AG09309 (cell line): ENCODE measurements at regions not wholly inside any gene's neighbourhood (a gene's known extent, or its start where the extent isn't known, plus 50 kb on each side); places are given as distances from the start of the nearest gene placed in this dataset.
"Not testable (repeated sequence)": the region's sequence is repeated elsewhere in the genome, so short reads cannot be mapped to it uniquely, and the experiment has no call there.

ENCODE experiments used
- DNase-seq: peaks from one replicate; pipeline ENCODE4 v3.0.0-alpha.2; 2010; ENCODE audit warnings: low read depth
- H3K4me3 ChIP-seq: 2 replicates; pipeline ENCODE4 v1.5.1; 2011; ENCODE audit warnings: mild to moderate bottlenecking, low read depth, low read length, moderate library complexity; ENCODE audit not compliant: control insufficient read depth
- TF ChIP-seq, protein P1 (sequence below): IDR thresholded peaks from 2 replicates; pipeline ENCODE4 v1.5.1; 2011; ENCODE audit warnings: mild to moderate bottlenecking, low read depth, low read length, inconsistent platforms; ENCODE audit not compliant: insufficient read depth, control insufficient read depth; ENCODE audit errors: missing control alignments

DNA sequence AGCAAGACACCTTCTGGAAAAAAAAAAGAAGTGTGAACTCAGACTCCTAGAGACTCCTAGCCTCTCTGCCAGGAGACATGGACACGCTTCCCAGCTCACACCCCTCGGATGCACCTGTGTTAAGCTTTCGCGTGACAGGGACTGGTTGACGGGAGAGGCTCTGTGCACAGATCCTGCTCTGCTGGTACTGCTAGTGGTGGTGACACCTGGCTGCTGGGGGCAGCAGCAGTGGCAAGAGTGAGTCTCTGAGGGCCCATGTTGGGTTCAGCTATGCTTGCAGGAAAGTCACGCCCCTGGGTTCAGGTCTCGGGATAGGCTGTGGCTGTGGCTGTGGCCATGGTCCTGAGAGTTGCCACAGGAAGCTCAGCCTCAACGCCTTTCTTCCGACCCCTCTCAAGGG is 81.1 kb downstream of the XRCC2 start:
- DNase-seq, result no peak
- no peak overlapping the region for H3K4me3 ChIP-seq
- TF ChIP-seq, protein P1, sequence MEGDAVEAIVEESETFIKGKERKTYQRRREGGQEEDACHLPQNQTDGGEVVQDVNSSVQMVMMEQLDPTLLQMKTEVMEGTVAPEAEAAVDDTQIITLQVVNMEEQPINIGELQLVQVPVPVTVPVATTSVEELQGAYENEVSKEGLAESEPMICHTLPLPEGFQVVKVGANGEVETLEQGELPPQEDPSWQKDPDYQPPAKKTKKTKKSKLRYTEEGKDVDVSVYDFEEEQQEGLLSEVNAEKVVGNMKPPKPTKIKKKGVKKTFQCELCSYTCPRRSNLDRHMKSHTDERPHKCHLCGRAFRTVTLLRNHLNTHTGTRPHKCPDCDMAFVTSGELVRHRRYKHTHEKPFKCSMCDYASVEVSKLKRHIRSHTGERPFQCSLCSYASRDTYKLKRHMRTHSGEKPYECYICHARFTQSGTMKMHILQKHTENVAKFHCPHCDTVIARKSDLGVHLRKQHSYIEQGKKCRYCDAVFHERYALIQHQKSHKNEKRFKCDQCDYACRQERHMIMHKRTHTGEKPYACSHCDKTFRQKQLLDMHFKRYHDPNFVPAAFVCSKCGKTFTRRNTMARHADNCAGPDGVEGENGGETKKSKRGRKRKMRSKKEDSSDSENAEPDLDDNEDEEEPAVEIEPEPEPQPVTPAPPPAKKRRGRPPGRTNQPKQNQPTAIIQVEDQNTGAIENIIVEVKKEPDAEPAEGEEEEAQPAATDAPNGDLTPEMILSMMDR, result no peak

DNA sequence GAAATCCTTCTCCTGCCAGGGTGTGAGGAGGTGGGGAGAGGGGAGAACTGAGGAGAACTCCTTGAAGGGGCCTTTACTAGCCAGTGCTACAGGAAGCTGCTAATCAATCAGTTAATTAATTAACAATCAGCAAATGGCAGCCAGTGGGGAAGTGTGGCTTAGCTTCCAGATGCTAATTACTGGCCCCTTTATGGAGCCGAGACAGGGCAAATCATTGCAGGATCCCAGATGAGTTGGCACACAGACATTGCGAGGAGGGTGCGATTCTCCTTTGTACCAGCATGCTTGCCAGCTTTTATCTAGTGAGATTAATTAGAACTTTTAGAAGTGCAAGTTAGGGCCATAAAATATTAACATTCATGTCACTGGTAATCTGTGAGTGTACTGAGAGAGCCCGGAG is 84.0 kb downstream of the XRCC2 start:
- TF ChIP-seq, protein P1, result no peak
- no peak for DNase-seq

DNA sequence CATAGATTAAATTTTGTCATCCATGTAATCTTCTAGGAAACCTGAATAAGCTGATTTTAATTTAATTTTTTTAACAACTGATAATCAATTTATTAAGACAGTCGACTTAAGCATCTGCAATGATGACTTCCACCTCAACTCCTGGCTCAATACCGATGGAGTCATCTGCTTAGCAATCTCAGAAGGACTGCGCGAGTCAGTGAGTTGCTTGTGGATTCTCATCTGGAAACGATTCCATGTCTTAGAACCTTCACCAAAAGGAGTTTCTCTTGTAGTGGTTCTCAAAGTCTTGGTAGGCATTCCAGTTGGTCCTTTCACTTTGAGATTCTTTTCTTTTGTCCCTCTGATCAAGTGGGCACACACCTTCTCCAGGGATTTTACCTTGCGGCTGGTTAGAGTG is 85.5 kb downstream of the XRCC2 start:
- TF ChIP-seq, protein P1, result no peak
- DNase-seq, result no peak
- no peak overlapping the region for H3K4me3 ChIP-seq

More for the DNA sequence above, 84.0 kb downstream of the XRCC2 start:
- no peak overlapping the region for H3K4me3 ChIP-seq

DNA sequence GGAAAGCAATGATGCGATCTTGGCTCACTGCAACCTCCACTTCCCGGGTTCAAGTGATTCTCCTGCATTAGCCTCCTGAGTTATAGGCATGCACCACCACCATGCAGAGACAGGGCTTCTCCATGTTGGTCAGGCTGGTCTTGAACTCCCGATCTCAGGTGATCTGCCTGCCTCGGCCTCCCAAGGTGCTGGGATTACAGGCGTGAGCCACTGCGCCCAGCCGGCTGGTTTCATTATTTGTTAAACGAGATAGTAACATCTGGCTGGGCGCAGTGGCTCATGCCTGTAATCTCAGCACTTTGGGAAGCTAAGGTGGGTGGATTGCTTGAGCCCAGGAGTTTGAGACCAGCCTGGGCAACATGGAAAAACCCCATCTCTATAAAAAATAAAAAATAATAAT is 86.1 kb downstream of the XRCC2 start:
- not testable (repeated sequence) for DNase-seq, H3K4me3 ChIP-seq

DNA sequence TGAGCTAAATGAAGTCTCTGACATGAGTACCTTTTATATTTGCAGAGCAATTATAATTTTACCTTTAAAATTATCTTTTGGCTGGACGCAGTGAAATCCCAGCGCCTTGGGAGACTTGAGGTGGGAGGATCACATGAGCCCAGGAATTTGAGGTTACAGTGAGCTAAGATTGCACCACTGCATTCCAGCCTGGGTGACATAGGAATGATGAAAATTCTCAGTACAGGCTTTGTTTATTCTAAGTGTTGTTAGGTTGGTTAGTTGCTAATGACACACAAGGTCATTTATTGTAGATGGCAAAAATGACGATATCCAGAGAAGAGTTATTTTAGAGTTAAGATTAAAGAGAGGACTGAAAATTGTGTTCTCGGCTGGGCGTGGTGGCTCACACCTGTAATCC is 87.6 kb downstream of the XRCC2 start:
- peak; percentile 51 for DNase-seq
- no peak overlapping the region for H3K4me3 ChIP-seq
- TF ChIP-seq, protein P1, result no peak

DNA sequence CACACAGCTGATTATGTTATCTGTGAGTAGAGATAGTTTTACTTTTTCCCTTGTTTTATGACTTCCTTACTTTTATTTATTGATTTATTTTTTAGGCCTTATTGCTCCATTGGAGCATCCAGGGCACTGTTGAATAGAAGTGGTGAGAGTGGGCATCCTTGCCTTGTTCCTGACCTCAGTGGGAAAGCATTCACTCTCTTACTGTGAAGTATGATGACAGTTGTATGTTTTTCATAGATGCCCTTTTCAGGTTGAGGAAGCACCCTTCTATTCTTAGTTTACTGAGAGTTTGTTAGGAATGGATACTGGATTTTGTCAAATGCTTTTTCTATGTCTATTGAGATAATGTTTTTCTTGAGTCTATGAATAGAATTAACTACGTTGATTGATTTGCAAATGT is 88.6 kb downstream of the XRCC2 start:
- TF ChIP-seq, protein P1, result no peak
- H3K4me3 ChIP-seq, result no peak overlapping the region
- DNase-seq, result no peak

DNA sequence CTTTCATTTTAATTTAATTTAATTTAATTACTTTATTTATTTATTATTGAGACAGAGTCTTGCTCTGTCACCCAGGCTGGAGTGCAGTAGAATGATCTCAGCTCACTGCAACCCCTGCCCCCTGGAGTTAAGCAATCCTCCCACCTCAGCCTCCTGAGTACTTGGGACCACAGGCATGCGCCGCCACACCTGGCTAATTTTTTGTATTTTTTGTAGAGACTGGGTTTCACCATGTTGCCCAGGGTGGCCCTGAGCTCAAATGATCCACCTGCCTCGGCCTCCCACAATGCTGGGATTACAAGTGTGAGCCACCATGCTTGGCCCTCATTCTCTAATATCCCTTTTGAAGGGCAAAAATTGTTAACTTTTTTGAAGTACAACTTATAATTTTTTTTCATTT is 92.9 kb downstream of the XRCC2 start:
- no peak overlapping the region for H3K4me3 ChIP-seq
- TF ChIP-seq, protein P1, result no peak
- DNase-seq, result no peak

- TF ChIP-seq, protein P1, result no peak
- H3K4me3 ChIP-seq, result no peak overlapping the region
- no peak for DNase-seq
These were observed 96.9 kb downstream of the XRCC2 start for GRCh38 chr7:152579070-152579469.
